Activated CD4-positive, alpha-beta T cell treated with anti-CD3 and anti-CD28 coated beads for 36 hours (primary cell): ENCODE measurements at regions not wholly inside any gene's neighbourhood (a gene's known extent, or its start where the extent isn't known, plus 50 kb on each side); places are given as distances from the start of the nearest gene placed in this dataset.
A peak's percentile ranks its signal among the peaks of the same experiment; 100 is the strongest.

ENCODE experiments used
- ATAC-seq: fragments of 200-7000 bp; cut with Tn5 transposase; one replicate; pipeline ENCODE4 v1.10.0; 2021; ENCODE audit warnings: mild to moderate bottlenecking, moderate library complexity
- CTCF ChIA-PET: fragments of 350-600 bp; sonication (Branson Sonifier 250); formaldehyde crosslinking; loops from one replicate; lab custom pipeline; 2021; ENCODE audit warnings: antibody characterized with exemption; lab: Charles Lee
- POLR2A ChIA-PET: fragments of 350-600 bp; sonication (Branson Sonifier 250); formaldehyde crosslinking; loops from one replicate; lab custom pipeline; 2021; ENCODE audit warnings: antibody characterized with exemption, inconsistent platforms; lab: Charles Lee
- DNase-seq: peaks from one replicate; pipeline ENCODE4 v3.0.0-alpha.2; 2020
- H3K27ac Mint-ChIP-seq: one replicate; pipeline ENCODE4 v1.8.0; 2021; ENCODE audit warnings: mixed read lengths
- H3K27me3 Mint-ChIP-seq: one replicate; pipeline ENCODE4 v1.8.0; 2021; ENCODE audit warnings: mixed read lengths
- H3K36me3 Mint-ChIP-seq: one replicate; pipeline ENCODE4 v1.8.0; 2021; ENCODE audit warnings: low read depth, mixed read lengths
- H3K4me1 Mint-ChIP-seq: one replicate; pipeline ENCODE4 v1.8.0; 2021; ENCODE audit warnings: mixed read lengths
- H3K4me3 Mint-ChIP-seq: one replicate; pipeline ENCODE4 v1.8.0; 2021; ENCODE audit warnings: mild to moderate bottlenecking, moderate library complexity, mixed read lengths
- H3K9me3 Mint-ChIP-seq: one replicate; pipeline ENCODE4 v1.8.0; 2021; ENCODE audit warnings: low read depth, mixed read lengths
- intact Hi-C, 2 experiments: fragments of 100-400 bp; cut with DNase I in 1 of 2; cut with micrococcal nuclease in 1 of 2; formaldehyde crosslinking; loops; one replicate each; pipeline versions ENCODE4 v1.14.2 to v1.15.1; 2022 to 2024; cut with DNase I, micrococcal nuclease

- H3K4me1 Mint-ChIP-seq: no peaks in the 10 kb centered on the region
- intact Hi-C loops: no loop called here
- peaks cover 15% of the 10 kb centered on the region for H3K27me3 Mint-ChIP-seq
- H3K9me3 Mint-ChIP-seq: no peaks in the 10 kb centered on the region
- DNase-seq (no peak), ATAC-seq (no peak)
- CTCF ChIA-PET: interaction anchor here (1.8 kb wide), 1 partner anchor 9 kb away, joined by 4 read pairs; no protein-coding TSS in a partner anchor
- POLR2A ChIA-PET: no interaction called here
- no peak overlapping the region for H3K4me3 Mint-ChIP-seq
- no peaks in the 10 kb centered on the region for H3K36me3 Mint-ChIP-seq
- H3K27ac Mint-ChIP-seq: no peak overlapping the region
These were observed 599.6 kb downstream of the EPM2A start for GRCh38 chr6:145135702-145136101.

- intact Hi-C loops: no loop called here
- POLR2A ChIA-PET: no interaction called here
These were observed 597.9 kb downstream of the EPM2A start for GRCh38 chr6:145137425-145137824.

GRCh38 chr6:145138469-145139139 lies 596.7 kb downstream of the EPM2A start:
- peaks cover 13% of the 10 kb centered on the region for H3K27me3 Mint-ChIP-seq
- no peaks in the 10 kb centered on the region for H3K9me3 Mint-ChIP-seq
- DNase-seq (no peak), ATAC-seq (no peak)
- H3K36me3 Mint-ChIP-seq: no peaks in the 10 kb centered on the region
- CTCF ChIA-PET: interaction anchor here (0.6 kb wide), 1 partner anchor 101 kb away, joined by 3 read pairs; no protein-coding TSS in a partner anchor
- no peaks in the 10 kb centered on the region for H3K4me1 Mint-ChIP-seq
- intact Hi-C loops: no loop called here
- H3K4me3 Mint-ChIP-seq: no peak overlapping the region
- POLR2A ChIA-PET: no interaction called here
- H3K27ac Mint-ChIP-seq: no peak overlapping the region

More at GRCh38 chr6:145137425-145137824, 597.9 kb downstream of the EPM2A start:
- H3K27me3 Mint-ChIP-seq: peaks cover 15% of the 10 kb centered on the region
- no peaks in the 10 kb centered on the region for H3K9me3 Mint-ChIP-seq
- H3K27ac Mint-ChIP-seq: no peak overlapping the region
- H3K4me1 Mint-ChIP-seq: no peaks in the 10 kb centered on the region
- H3K4me3 Mint-ChIP-seq: no peak overlapping the region
- DNase-seq (no peak), ATAC-seq (no peak)
- H3K36me3 Mint-ChIP-seq: no peaks in the 10 kb centered on the region
- CTCF ChIA-PET: interaction anchor here (1.8 kb wide), 1 partner anchor 8 kb away, joined by 4 read pairs; no protein-coding TSS in a partner anchor

- POLR2A ChIA-PET: no interaction called here
- Mint-ChIP-seq H3K27ac (no peak overlapping the region), H3K4me3 (no peak overlapping the region), H3K36me3 (no peaks in the 10 kb centered on the region), H3K27me3 (peaks cover 13% of the 10 kb centered on the region), H3K4me1 (no peaks in the 10 kb centered on the region), H3K9me3 (no peaks in the 10 kb centered on the region)
- CTCF ChIA-PET: interaction anchor here (0.6 kb wide), 1 partner anchor 100 kb away, joined by 3 read pairs; no protein-coding TSS in a partner anchor
- DNase-seq: no peak
- intact Hi-C loops: no loop called here
- ATAC-seq: no peak
These were observed 596.0 kb downstream of the EPM2A start for GRCh38 chr6:145139140-145139850.

GRCh38 chr6:145139895-145140294 lies 595.4 kb downstream of the EPM2A start:
- ChIA-PET CTCF (interaction anchor here (0.6 kb wide), 1 partner anchor 130 kb away, joined by 3 read pairs; no protein-coding TSS in a partner anchor), POLR2A (no interaction called here)
- H3K9me3 Mint-ChIP-seq: no peaks in the 10 kb centered on the region
- peaks cover 12% of the 10 kb centered on the region for H3K27me3 Mint-ChIP-seq
- no peak for ATAC-seq
- no peaks in the 10 kb centered on the region for H3K36me3 Mint-ChIP-seq
- intact Hi-C loops: no loop called here
- no peak overlapping the region for H3K4me3 Mint-ChIP-seq
- H3K4me1 Mint-ChIP-seq: no peaks in the 10 kb centered on the region
- no peak for DNase-seq
- no peak overlapping the region for H3K27ac Mint-ChIP-seq

- Mint-ChIP-seq H3K4me1 (no peaks in the 10 kb centered on the region), H3K27me3 (peaks cover 6% of the 10 kb centered on the region), H3K9me3 (no peaks in the 10 kb centered on the region), H3K4me3 (no peak overlapping the region), H3K36me3 (no peaks in the 10 kb centered on the region), H3K27ac (no peak overlapping the region)
- ChIA-PET POLR2A (no interaction called here), CTCF (no interaction called here)
- ATAC-seq (no peak), DNase-seq (no peak)
- intact Hi-C loops: no loop called here
These were observed 593.7 kb downstream of the EPM2A start for GRCh38 chr6:145141572-145141971.

GRCh38 chr6:145142958-145143357 lies 592.4 kb downstream of the EPM2A start:
- ChIA-PET CTCF (interaction anchor here (0.8 kb wide), 1 partner anchor 10 kb away, joined by 3 read pairs; no protein-coding TSS in a partner anchor), POLR2A (no interaction called here)
- Mint-ChIP-seq H3K4me3 (no peak overlapping the region), H3K4me1 (no peaks in the 10 kb centered on the region), H3K27ac (no peak overlapping the region), H3K36me3 (no peaks in the 10 kb centered on the region), H3K27me3 (peaks cover 8% of the 10 kb centered on the region), H3K9me3 (no peaks in the 10 kb centered on the region)
- ATAC-seq: no peak
- no peak for DNase-seq
- intact Hi-C loops: no loop called here

- CTCF ChIA-PET: interaction anchor here (0.8 kb wide), 1 partner anchor 10 kb away, joined by 3 read pairs; no protein-coding TSS in a partner anchor
- intact Hi-C loops: no loop called here
- DNase-seq: no peak
- no peak overlapping the region for H3K27ac Mint-ChIP-seq
- H3K4me3 Mint-ChIP-seq: no peak overlapping the region
- H3K9me3 Mint-ChIP-seq: no peaks in the 10 kb centered on the region
- no peak for ATAC-seq
- POLR2A ChIA-PET: no interaction called here
- H3K36me3 Mint-ChIP-seq: no peaks in the 10 kb centered on the region
- H3K4me1 Mint-ChIP-seq: no peaks in the 10 kb centered on the region
- peaks cover 8% of the 10 kb centered on the region for H3K27me3 Mint-ChIP-seq
These were observed 591.9 kb downstream of the EPM2A start for GRCh38 chr6:145143379-145143778.

- Mint-ChIP-seq H3K27me3 (peaks cover 9% of the 10 kb centered on the region), H3K36me3 (no peaks in the 10 kb centered on the region), H3K4me1 (no peaks in the 10 kb centered on the region), H3K27ac (no peak overlapping the region), H3K9me3 (no peaks in the 10 kb centered on the region), H3K4me3 (no peak overlapping the region)
- ChIA-PET CTCF (no interaction called here), POLR2A (no interaction called here)
- ATAC-seq (no peak), DNase-seq (no peak)
- intact Hi-C loops: no loop called here
These were observed 587.8 kb downstream of the EPM2A start for GRCh38 chr6:145147559-145147958.

GRCh38 chr6:145147981-145148749 lies 587.2 kb downstream of the EPM2A start:
- H3K9me3 Mint-ChIP-seq: no peaks in the 10 kb centered on the region
- no peaks in the 10 kb centered on the region for H3K36me3 Mint-ChIP-seq
- ChIA-PET CTCF (no interaction called here), POLR2A (no interaction called here)
- peak; percentile 30 for ATAC-seq
- no peak for DNase-seq
- intact Hi-C loops: no loop called here
- no peak overlapping the region for H3K4me3 Mint-ChIP-seq
- no peak overlapping the region for H3K27ac Mint-ChIP-seq
- peaks cover 9% of the 10 kb centered on the region for H3K27me3 Mint-ChIP-seq
- H3K4me1 Mint-ChIP-seq: no peaks in the 10 kb centered on the region

- Mint-ChIP-seq H3K36me3 (no peaks in the 10 kb centered on the region), H3K9me3 (no peaks in the 10 kb centered on the region), H3K4me1 (no peaks in the 10 kb centered on the region), H3K27ac (no peak overlapping the region), H3K27me3 (peaks cover 9% of the 10 kb centered on the region), H3K4me3 (no peak overlapping the region)
- DNase-seq (no peak), ATAC-seq (no peak)
- intact Hi-C loops: no loop called here
- ChIA-PET CTCF (no interaction called here), POLR2A (no interaction called here)
These were observed 586.5 kb downstream of the EPM2A start for GRCh38 chr6:145148776-145149175.
